HEK293 (cell line): ENCODE measurements at regions not wholly inside any gene's neighbourhood (a gene's known extent, or its start where the extent isn't known, plus 50 kb on each side); places are given as distances from the start of the nearest gene placed in this dataset.

Source experiments
- KLF10 ChIP-seq: fragments of 450-650 bp; IDR thresholded peaks from 2 replicates; pipeline ENCODE4 v1.5.1; 2018; ENCODE audit warnings: missing biosample characterization, mild to moderate bottlenecking, missing genetic modification characterization
- MZF1 ChIP-seq: fragments of 450-650 bp; formaldehyde crosslinking; IDR thresholded peaks from 2 replicates; pipeline ENCODE4 v1.5.1; 2017; ENCODE audit warnings: missing biosample characterization, missing genetic modification characterization, borderline replicate concordance
- SCRT1 ChIP-seq: fragments of 450-650 bp; formaldehyde crosslinking; IDR thresholded peaks from 2 replicates; pipeline ENCODE4 v1.5.1; 2016; ENCODE audit warnings: missing biosample characterization, missing genetic modification characterization, borderline replicate concordance
- ZNF292 ChIP-seq: fragments of 450-650 bp; formaldehyde crosslinking; IDR thresholded peaks from 2 replicates; pipeline ENCODE4 v1.5.1; 2016; ENCODE audit warnings: low read depth, missing biosample characterization, missing genetic modification characterization, borderline replicate concordance
- ZNF558 ChIP-seq: fragments of 450-650 bp; formaldehyde crosslinking; IDR thresholded peaks from 2 replicates; pipeline ENCODE4 v1.5.1; 2016; ENCODE audit warnings: missing biosample characterization, missing genetic modification characterization
- TF ChIP-seq, protein P1 (sequence below): fragments of 450-650 bp; formaldehyde crosslinking; IDR thresholded peaks from 2 replicates; pipeline ENCODE4 v1.5.1; 2016; ENCODE audit warnings: missing biosample characterization, missing genetic modification characterization

DNA sequence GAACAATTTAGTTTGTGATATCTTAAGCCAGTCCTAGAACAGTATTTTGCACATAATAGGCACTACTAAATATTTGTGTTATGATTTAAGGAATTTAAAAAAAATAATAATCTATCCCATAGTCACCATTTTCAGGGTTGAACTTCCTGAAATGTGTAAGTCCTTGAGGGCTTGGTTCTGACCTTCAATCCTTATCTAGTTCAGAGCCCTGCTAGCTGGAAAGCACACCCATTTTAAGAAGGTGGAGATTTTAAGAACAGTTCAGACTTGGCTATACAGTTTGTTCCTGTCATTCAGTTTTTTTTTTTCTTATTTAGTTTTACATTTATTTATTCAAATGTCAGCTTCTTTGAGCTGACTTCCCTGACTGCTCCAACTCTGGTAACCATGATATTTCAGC is 183.4 kb upstream of the MAGI2 start:
- TF ChIP-seq, protein P1, sequence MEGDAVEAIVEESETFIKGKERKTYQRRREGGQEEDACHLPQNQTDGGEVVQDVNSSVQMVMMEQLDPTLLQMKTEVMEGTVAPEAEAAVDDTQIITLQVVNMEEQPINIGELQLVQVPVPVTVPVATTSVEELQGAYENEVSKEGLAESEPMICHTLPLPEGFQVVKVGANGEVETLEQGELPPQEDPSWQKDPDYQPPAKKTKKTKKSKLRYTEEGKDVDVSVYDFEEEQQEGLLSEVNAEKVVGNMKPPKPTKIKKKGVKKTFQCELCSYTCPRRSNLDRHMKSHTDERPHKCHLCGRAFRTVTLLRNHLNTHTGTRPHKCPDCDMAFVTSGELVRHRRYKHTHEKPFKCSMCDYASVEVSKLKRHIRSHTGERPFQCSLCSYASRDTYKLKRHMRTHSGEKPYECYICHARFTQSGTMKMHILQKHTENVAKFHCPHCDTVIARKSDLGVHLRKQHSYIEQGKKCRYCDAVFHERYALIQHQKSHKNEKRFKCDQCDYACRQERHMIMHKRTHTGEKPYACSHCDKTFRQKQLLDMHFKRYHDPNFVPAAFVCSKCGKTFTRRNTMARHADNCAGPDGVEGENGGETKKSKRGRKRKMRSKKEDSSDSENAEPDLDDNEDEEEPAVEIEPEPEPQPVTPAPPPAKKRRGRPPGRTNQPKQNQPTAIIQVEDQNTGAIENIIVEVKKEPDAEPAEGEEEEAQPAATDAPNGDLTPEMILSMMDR, result no peak
- no peak for TF ChIP-seq ZNF292
- no peak for TF ChIP-seq KLF10
- TF ChIP-seq MZF1 (tag by site-specific recombination), result no peak
- no peak for TF ChIP-seq ZNF558 (tag by site-specific recombination)
- TF ChIP-seq SCRT1 (tag by site-specific recombination), result no peak
